Smooth muscle cell (in vitro differentiated cells): ENCODE measurements at regions not wholly inside any gene's neighbourhood (a gene's known extent, or its start where the extent isn't known, plus 50 kb on each side); places are given as distances from the start of the nearest gene placed in this dataset.

Source experiments
- DNase-seq: peaks from one replicate; lab custom pipeline; 2025; ENCODE audit not compliant: unreplicated experiment; lab: John Stamatoyannopoulos, UW
- H2AFZ ChIP-seq: fragments of 200-600 bp; sonication (generic); 2 replicates; pipeline ENCODE4 v1.6.0; 2016; ENCODE audit warnings: antibody characterized with exemption, low read depth, mild to moderate bottlenecking
- H3F3A ChIP-seq: fragments of 200-600 bp; sonication (generic); 2 replicates; pipeline ENCODE4 v1.6.0; 2017; ENCODE audit warnings: antibody characterized with exemption, low read depth
- H3K27ac ChIP-seq: fragments of 200-600 bp; sonication (generic); 2 replicates; pipeline ENCODE4 v1.5.1; 2016; ENCODE audit warnings: low read depth, mild to moderate bottlenecking
- H3K27me3 ChIP-seq: fragments of 200-600 bp; sonication (generic); 2 replicates; pipeline ENCODE4 v1.6.1; 2016; ENCODE audit warnings: low read depth, mild to moderate bottlenecking
- H3K36me3 ChIP-seq: fragments of 200-600 bp; sonication (generic); 2 replicates; pipeline ENCODE4 v1.5.1; 2016; ENCODE audit warnings: low read depth
- H3K4me1 ChIP-seq: fragments of 200-600 bp; sonication (generic); 2 replicates; pipeline ENCODE4 v1.5.1; 2016; ENCODE audit warnings: low read depth
- H3K4me2 ChIP-seq: fragments of 200-600 bp; sonication (generic); 2 replicates; pipeline ENCODE4 v1.6.0; 2016; ENCODE audit warnings: mild to moderate bottlenecking
- H3K4me3 ChIP-seq: fragments of 200-600 bp; sonication (generic); 2 replicates; pipeline ENCODE4 v1.5.1; 2016; ENCODE audit warnings: mild to moderate bottlenecking
- H3K79me2 ChIP-seq: fragments of 200-600 bp; sonication (generic); 2 replicates; pipeline ENCODE4 v1.6.0; 2016; ENCODE audit warnings: low read depth, mild to moderate bottlenecking
- H3K9ac ChIP-seq: fragments of 200-600 bp; sonication (generic); 2 replicates; pipeline ENCODE4 v1.6.0; 2016; ENCODE audit warnings: low read depth
- H3K9me3 ChIP-seq: fragments of 200-600 bp; sonication (generic); replicated peaks from 2 replicates; pipeline ENCODE4 v1.5.1; 2016; ENCODE audit warnings: low read depth
- H4K20me1 ChIP-seq: fragments of 200-600 bp; sonication (generic); 2 replicates; pipeline ENCODE4 v1.6.0; 2016; ENCODE audit warnings: low read depth
- WGBS: methylation state at CpG from one replicate; pipeline ENCODE4 v1.1.7; 2016; ENCODE audit warnings: low lambda C conversion rate; 5-methylcytosine and 5-hydroxymethylcytosine counted together
- TF ChIP-seq, protein P1 (sequence below): fragments of 200-600 bp; sonication (generic); IDR thresholded peaks from 2 replicates; pipeline ENCODE4 v1.5.1; 2017; ENCODE audit warnings: borderline replicate concordance, mild to moderate bottlenecking, antibody characterized with exemption; ENCODE audit not compliant: insufficient read depth, poor library complexity, severe bottlenecking

- Histone ChIP-seq H4K20me1 (no peaks in the 10 kb centered on the region), H3K4me2 (no peak overlapping the region), H3K9me3 (no peaks in the 10 kb centered on the region), H3K27me3 (no peaks in the 10 kb centered on the region), H3K36me3 (no peaks in the 10 kb centered on the region), H3K4me3 (no peak overlapping the region), H3K9ac (no peak overlapping the region), H3F3A (no peaks in the 10 kb centered on the region), H3K27ac (no peak overlapping the region), H3K79me2 (no peaks in the 10 kb centered on the region), H3K4me1 (no peaks in the 10 kb centered on the region), H2AFZ (no peak overlapping the region)
- WGBS, result 87% methylated on average over 2 of the region's 2 CpGs
- no peak for DNase-seq
- TF ChIP-seq, protein P1, sequence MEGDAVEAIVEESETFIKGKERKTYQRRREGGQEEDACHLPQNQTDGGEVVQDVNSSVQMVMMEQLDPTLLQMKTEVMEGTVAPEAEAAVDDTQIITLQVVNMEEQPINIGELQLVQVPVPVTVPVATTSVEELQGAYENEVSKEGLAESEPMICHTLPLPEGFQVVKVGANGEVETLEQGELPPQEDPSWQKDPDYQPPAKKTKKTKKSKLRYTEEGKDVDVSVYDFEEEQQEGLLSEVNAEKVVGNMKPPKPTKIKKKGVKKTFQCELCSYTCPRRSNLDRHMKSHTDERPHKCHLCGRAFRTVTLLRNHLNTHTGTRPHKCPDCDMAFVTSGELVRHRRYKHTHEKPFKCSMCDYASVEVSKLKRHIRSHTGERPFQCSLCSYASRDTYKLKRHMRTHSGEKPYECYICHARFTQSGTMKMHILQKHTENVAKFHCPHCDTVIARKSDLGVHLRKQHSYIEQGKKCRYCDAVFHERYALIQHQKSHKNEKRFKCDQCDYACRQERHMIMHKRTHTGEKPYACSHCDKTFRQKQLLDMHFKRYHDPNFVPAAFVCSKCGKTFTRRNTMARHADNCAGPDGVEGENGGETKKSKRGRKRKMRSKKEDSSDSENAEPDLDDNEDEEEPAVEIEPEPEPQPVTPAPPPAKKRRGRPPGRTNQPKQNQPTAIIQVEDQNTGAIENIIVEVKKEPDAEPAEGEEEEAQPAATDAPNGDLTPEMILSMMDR, result no peak
These were observed 1087.5 kb upstream of the NXPH2 start for GRCh38 chr2:139867601-139868226.

- Histone ChIP-seq H3K79me2 (no peaks in the 10 kb centered on the region), H3K9ac (no peak overlapping the region), H3K36me3 (no peaks in the 10 kb centered on the region), H3K4me1 (no peaks in the 10 kb centered on the region), H3F3A (no peaks in the 10 kb centered on the region), H3K4me2 (no peak overlapping the region), H4K20me1 (no peaks in the 10 kb centered on the region), H3K27me3 (no peaks in the 10 kb centered on the region), H3K27ac (no peak overlapping the region), H2AFZ (peak overlapping the region; percentile 71), H3K4me3 (no peak overlapping the region), H3K9me3 (no peaks in the 10 kb centered on the region)
- DNase-seq, result no peak
- WGBS, result 72% methylated on average over 6 of the region's 6 CpGs
- TF ChIP-seq, protein P1, result no peak
These were observed 1084.7 kb upstream of the NXPH2 start for GRCh38 chr2:139864821-139865302.

GRCh38 chr2:139854769-139855483 is 1074.7 kb upstream of the NXPH2 start:
- H3K9me3 ChIP-seq, result no peaks in the 10 kb centered on the region
- H4K20me1 ChIP-seq, result no peaks in the 10 kb centered on the region
- no peaks in the 10 kb centered on the region for H3K4me1 ChIP-seq
- H3K27me3 ChIP-seq, result no peaks in the 10 kb centered on the region
- H3K4me3 ChIP-seq, result no peak overlapping the region
- no peaks in the 10 kb centered on the region for H3F3A ChIP-seq
- WGBS, result 95% methylated on average over 3 of the region's 3 CpGs
- H3K79me2 ChIP-seq, result no peaks in the 10 kb centered on the region
- TF ChIP-seq, protein P1, result no peak
- no peak overlapping the region for H3K4me2 ChIP-seq
- H3K9ac ChIP-seq, result no peak overlapping the region
- no peak overlapping the region for H3K27ac ChIP-seq
- no peak overlapping the region for H2AFZ ChIP-seq
- H3K36me3 ChIP-seq, result no peaks in the 10 kb centered on the region
- DNase-seq, result no peak
